Natural killer cell (primary cell): ENCODE measurements at regions not wholly inside any gene's neighbourhood (a gene's known extent, or its start where the extent isn't known, plus 50 kb on each side); places are given as distances from the start of the nearest gene placed in this dataset.

Experiments used
- ATAC-seq, 3 donors: fragments of 150-1000 bp in 2 of 3; fragments of 200-7000 bp in 1 of 3; cut with Tn5 transposase; 1 replicate in 1 of 3; 2 replicates in 2 of 3; pipeline ENCODE4 v1.10.0; 2021; ENCODE audit warnings: mild to moderate bottlenecking in 2 of 3, moderate library complexity in 2 of 3
- DNase-seq, 2 donors: peaks; one replicate each; pipeline versions ENCODE4 v3.0.0 to v3.0.0-alpha.2; 2013 to 2021; ENCODE audit warnings: mixed read lengths in 1 of 2
- H3K27ac ChIP-seq: one replicate; pipeline ENCODE4 v1.5.1; 2013; ENCODE audit warnings: mild to moderate bottlenecking, low read length
- H3K27me3 ChIP-seq: one replicate; pipeline ENCODE4 v1.6.1; 2013; ENCODE audit warnings: low read length; ENCODE audit not compliant: control insufficient read depth, insufficient read depth
- H3K36me3 ChIP-seq: one replicate; pipeline ENCODE4 v1.6.1; 2013; ENCODE audit warnings: low read length; ENCODE audit not compliant: control insufficient read depth, insufficient read depth
- H3K4me1 ChIP-seq: one replicate; pipeline ENCODE4 v1.6.1; 2013; ENCODE audit warnings: low read length; ENCODE audit not compliant: control insufficient read depth, insufficient read depth
- H3K4me3 ChIP-seq: one replicate; pipeline ENCODE4 v1.5.1; 2013; ENCODE audit warnings: low read length
- H3K9me3 ChIP-seq: one replicate; pipeline ENCODE4 v1.6.1; 2013; ENCODE audit warnings: low read length; ENCODE audit not compliant: control insufficient read depth, insufficient read depth
- H3K27ac Mint-ChIP-seq, 2 donors: one replicate each; pipeline ENCODE4 v1.8.0; 2022; ENCODE audit warnings: mild to moderate bottlenecking in 2 of 2, mixed read lengths in 2 of 2, moderate library complexity in 1 of 2
- H3K27me3 Mint-ChIP-seq, 2 donors: one replicate each; pipeline ENCODE4 v1.8.0; 2022; ENCODE audit warnings: low read depth in 2 of 2, mixed read lengths in 2 of 2
- H3K36me3 Mint-ChIP-seq: one replicate; pipeline ENCODE4 v1.8.0; 2022; ENCODE audit warnings: mixed read lengths
- H3K4me1 Mint-ChIP-seq, 2 donors: one replicate each; pipeline ENCODE4 v1.8.0; 2022; ENCODE audit warnings: mixed read lengths in 2 of 2
- H3K4me3 Mint-ChIP-seq: one replicate; pipeline ENCODE4 v1.8.0; 2022; ENCODE audit warnings: mild to moderate bottlenecking, moderate library complexity, mixed read lengths
- H3K9me3 Mint-ChIP-seq, 2 donors: one replicate each; pipeline ENCODE4 v1.8.0; 2022; ENCODE audit warnings: mixed read lengths in 2 of 2
- WGBS: methylation state at CpG from one replicate; pipeline ENCODE4 v1.1.7; 2013; ENCODE audit warnings: missing lambda C conversion rate; ENCODE audit not compliant: insufficient coverage; 5-methylcytosine and 5-hydroxymethylcytosine counted together
- intact Hi-C: fragments of 100-400 bp; cut with micrococcal nuclease; formaldehyde crosslinking; loops from one replicate; pipeline ENCODE4 v1.14.2; 2022
- TF ChIP-seq, protein P1 (sequence below): fragments of 200-600 bp; IDR thresholded peaks from one replicate; pipeline ENCODE4 v1.8.0; 2022; ENCODE audit warnings: antibody characterized with exemption

DNA sequence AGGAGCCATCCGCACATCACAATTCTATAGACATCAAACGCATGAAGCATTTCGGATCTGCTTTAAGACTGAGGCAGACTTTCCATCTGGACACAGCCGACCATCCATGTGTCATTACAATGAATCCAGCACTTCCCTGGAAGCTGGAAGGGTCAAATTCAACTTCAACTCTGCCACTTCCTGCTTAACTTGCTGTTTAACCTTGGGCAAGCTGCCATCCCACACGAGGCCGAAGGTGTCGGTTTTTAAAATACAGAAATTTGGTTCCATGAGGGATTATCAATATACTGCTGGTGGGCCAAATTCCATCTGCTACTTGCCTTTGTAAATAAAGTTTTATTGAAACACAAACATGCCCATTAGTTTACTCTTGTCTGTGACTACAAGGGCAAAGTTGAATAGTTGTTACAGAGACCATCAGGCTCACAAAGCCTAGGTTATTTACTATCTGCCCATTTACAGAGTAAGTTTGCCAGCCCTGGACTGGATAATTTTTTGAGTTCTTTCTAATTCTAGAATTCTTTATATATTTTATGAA lies 134.6 kb downstream of the FAM204A start:
- Histone ChIP-seq H3K27me3 (no peaks in the 10 kb centered on the region), H3K27ac (no peak overlapping the region), H3K9me3 (no peaks in the 10 kb centered on the region), H3K36me3 (no peaks in the 10 kb centered on the region), H3K4me1 (no peaks in the 10 kb centered on the region), H3K4me3 (no peak overlapping the region)
- Mint-ChIP-seq H3K36me3 (no peaks in the 10 kb centered on the region), H3K27ac (no peak overlapping the region), H3K9me3 (peaks cover 0 to 2% of the 10 kb centered on the region in 2 donors), H3K4me1 (no peaks in the 10 kb centered on the region), H3K27me3 (peaks cover 14 to 27% of the 10 kb centered on the region in 2 donors), H3K4me3 (no peak overlapping the region)
- no peak for DNase-seq
- intact Hi-C loops = no loop called here
- TF ChIP-seq, protein P1, sequence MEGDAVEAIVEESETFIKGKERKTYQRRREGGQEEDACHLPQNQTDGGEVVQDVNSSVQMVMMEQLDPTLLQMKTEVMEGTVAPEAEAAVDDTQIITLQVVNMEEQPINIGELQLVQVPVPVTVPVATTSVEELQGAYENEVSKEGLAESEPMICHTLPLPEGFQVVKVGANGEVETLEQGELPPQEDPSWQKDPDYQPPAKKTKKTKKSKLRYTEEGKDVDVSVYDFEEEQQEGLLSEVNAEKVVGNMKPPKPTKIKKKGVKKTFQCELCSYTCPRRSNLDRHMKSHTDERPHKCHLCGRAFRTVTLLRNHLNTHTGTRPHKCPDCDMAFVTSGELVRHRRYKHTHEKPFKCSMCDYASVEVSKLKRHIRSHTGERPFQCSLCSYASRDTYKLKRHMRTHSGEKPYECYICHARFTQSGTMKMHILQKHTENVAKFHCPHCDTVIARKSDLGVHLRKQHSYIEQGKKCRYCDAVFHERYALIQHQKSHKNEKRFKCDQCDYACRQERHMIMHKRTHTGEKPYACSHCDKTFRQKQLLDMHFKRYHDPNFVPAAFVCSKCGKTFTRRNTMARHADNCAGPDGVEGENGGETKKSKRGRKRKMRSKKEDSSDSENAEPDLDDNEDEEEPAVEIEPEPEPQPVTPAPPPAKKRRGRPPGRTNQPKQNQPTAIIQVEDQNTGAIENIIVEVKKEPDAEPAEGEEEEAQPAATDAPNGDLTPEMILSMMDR = no peak
- WGBS = 95% methylated on average over 7 of the region's 7 CpGs
- ATAC-seq = no peak

DNA sequence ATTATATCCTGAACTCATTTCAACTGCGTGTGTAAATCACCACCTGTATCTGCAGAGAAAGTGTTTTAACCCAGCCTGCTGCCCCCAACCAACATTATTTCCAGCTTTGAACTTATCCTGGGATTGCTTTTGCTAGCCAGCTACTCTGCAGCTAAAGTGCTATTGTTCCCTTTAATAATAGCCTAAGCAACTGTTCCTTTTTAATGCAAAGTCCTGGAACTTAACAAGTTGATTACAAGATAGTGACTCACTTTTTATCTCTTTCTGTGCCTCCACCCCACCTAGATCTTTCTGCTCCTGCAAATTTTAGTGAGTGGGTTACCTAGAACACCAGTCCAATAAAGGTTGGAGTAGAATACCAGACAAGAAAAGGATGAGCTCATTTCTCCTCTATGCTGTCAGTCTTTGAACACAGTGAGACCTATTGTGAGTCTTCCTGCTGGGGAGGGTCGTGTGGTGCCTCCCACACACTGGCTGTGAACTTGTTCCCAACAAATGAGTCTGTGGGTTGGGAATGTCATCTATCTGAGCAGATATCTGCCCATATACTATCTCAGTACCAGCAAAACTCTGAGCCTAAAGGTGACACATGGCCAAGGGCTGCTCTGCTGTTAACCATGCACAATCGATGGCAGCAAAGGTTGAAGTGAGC lies 137.7 kb downstream of the FAM204A start:
- no peaks in the 10 kb centered on the region for H3K36me3 ChIP-seq
- H3K36me3 Mint-ChIP-seq = no peaks in the 10 kb centered on the region
- DNase-seq (no peak), ATAC-seq (no peak)
- no peaks in the 10 kb centered on the region for H3K4me1 Mint-ChIP-seq
- H3K9me3 Mint-ChIP-seq = peaks cover 0 to 2% of the 10 kb centered on the region in 2 donors
- TF ChIP-seq, protein P1 = no peak
- no peak overlapping the region for H3K27ac ChIP-seq
- peaks cover 17 to 36% of the 10 kb centered on the region in 2 donors for H3K27me3 Mint-ChIP-seq
- H3K4me3 ChIP-seq = no peak overlapping the region
- H3K4me3 Mint-ChIP-seq = no peak overlapping the region
- no peaks in the 10 kb centered on the region for H3K9me3 ChIP-seq
- H3K27ac Mint-ChIP-seq = no peak overlapping the region
- WGBS = 86% methylated on average over 3 of the region's 3 CpGs
- intact Hi-C loops = no loop called here
- no peaks in the 10 kb centered on the region for H3K4me1 ChIP-seq
- no peaks in the 10 kb centered on the region for H3K27me3 ChIP-seq

DNA sequence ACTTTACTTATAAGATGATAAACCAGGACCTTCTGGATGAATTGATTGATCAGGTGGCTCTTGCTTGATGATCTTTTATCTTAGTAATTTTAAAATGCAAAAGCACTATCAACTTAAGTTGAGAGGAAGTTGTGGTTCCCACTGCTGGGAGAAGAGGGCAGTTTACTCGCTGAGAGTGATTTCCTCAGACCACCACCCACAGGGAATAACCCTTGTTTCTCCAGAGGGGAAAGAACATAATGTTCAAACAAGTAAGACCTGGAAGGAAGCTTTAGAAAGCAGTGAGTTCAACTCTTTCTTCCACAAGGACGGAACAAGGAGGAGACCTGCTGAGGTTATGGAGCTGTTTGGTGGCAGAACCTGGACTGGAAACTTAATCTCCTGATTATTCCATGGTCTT lies 138.7 kb downstream of the FAM204A start:
- Histone ChIP-seq H3K27me3 (no peaks in the 10 kb centered on the region), H3K4me3 (no peak overlapping the region), H3K4me1 (no peaks in the 10 kb centered on the region), H3K27ac (no peak overlapping the region), H3K36me3 (no peaks in the 10 kb centered on the region), H3K9me3 (no peaks in the 10 kb centered on the region)
- Mint-ChIP-seq H3K27ac (no peak overlapping the region), H3K4me1 (no peaks in the 10 kb centered on the region), H3K36me3 (no peaks in the 10 kb centered on the region), H3K4me3 (no peak overlapping the region), H3K27me3 (peaks cover 14 to 28% of the 10 kb centered on the region in 2 donors), H3K9me3 (peaks cover 0 to 2% of the 10 kb centered on the region in 2 donors)
- no peak for DNase-seq
- no peak for ATAC-seq
- intact Hi-C loops = no loop called here
- TF ChIP-seq, protein P1 = no peak
- 57% methylated on average over 1 of the region's 2 CpGs for WGBS

DNA sequence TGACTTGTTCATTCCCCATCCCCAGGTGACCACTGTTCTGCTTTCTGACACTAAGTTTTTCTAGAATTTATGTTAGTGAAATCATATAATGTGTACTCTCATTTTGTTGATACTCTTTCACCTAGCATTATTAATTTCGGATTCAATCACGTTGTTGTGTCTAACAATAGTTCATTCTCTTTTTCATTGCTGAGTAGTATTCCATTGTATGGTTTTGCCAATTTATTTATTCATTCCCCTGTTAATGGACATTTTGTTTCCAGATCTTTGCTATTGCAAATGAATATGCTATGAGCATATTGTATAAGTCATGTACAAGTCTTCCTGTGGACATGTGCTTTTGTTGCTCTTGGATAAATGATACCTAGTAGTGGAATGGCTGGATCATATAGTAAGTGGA lies 146.4 kb downstream of the FAM204A start:
- TF ChIP-seq, protein P1 = no peak
- Mint-ChIP-seq H3K27me3 (no peaks in the 10 kb centered on the region), H3K4me1 (no peaks in the 10 kb centered on the region), H3K9me3 (peaks cover 0 to 4% of the 10 kb centered on the region in 2 donors), H3K4me3 (no peak overlapping the region), H3K27ac (no peak overlapping the region), H3K36me3 (no peaks in the 10 kb centered on the region)
- H3K36me3 ChIP-seq = no peaks in the 10 kb centered on the region
- no peak overlapping the region for H3K27ac ChIP-seq
- H3K27me3 ChIP-seq = no peaks in the 10 kb centered on the region
- WGBS = no CpG with 5 or more reads among the region's 2 CpGs
- H3K4me1 ChIP-seq = no peaks in the 10 kb centered on the region
- intact Hi-C loops = no loop called here
- no peak overlapping the region for H3K4me3 ChIP-seq
- H3K9me3 ChIP-seq = no peaks in the 10 kb centered on the region
- ATAC-seq = no peak
- no peak for DNase-seq
